ENCODE measurements at regions not wholly inside any gene's neighbourhood (a gene's known extent, or its start where the extent isn't known, plus 50 kb on each side); places are given as distances from the start of the nearest gene placed in this dataset.

DNA sequence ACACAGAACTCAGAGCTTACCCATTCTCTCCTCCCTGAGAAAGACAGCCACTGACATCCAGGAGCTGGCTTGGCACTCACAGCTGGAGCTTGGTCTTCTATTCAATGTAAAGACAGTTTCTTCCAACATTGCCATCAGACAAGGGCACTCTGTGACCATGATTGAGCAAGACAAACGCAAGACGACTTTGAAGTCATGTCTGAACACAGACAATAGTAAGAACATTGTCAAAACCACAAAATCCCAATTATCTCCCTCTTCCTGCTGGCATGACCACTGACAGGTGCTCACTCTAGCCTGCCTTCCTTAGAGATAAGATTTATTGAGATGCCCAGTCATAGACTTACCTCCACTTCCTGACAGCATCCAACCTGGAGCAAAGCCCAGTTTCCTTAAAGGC lies 328.0 kb downstream of the MSX2 start:
- TF ChIP-seq, protein P1, sequence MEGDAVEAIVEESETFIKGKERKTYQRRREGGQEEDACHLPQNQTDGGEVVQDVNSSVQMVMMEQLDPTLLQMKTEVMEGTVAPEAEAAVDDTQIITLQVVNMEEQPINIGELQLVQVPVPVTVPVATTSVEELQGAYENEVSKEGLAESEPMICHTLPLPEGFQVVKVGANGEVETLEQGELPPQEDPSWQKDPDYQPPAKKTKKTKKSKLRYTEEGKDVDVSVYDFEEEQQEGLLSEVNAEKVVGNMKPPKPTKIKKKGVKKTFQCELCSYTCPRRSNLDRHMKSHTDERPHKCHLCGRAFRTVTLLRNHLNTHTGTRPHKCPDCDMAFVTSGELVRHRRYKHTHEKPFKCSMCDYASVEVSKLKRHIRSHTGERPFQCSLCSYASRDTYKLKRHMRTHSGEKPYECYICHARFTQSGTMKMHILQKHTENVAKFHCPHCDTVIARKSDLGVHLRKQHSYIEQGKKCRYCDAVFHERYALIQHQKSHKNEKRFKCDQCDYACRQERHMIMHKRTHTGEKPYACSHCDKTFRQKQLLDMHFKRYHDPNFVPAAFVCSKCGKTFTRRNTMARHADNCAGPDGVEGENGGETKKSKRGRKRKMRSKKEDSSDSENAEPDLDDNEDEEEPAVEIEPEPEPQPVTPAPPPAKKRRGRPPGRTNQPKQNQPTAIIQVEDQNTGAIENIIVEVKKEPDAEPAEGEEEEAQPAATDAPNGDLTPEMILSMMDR (IDR thresholded peaks at IDR 0.05) = no peak
- no peak for TF ChIP-seq POLR2A (IDR thresholded peaks at IDR 0.05)

Measured in Peyer's patch (tissue), 4 donors.